ENCODE measurements at regions not wholly inside any gene's neighbourhood (a gene's known extent, or its start where the extent isn't known, plus 50 kb on each side); places are given as distances from the start of the nearest gene placed in this dataset.

GRCh38 chr21:23804866-23805265, 1802.4 kb downstream of the MRPL39 start:
- no peak for DNase-seq
- Histone ChIP-seq H3K27ac (ENCODE audit: low read length) (no peak overlapping the region), H3K27me3 (ENCODE audit: control insufficient read depth, insufficient read depth, low read length) (no peaks in the 10 kb centered on the region), H3K4me1 (ENCODE audit: control insufficient read depth, insufficient read depth, low read length) (no peaks in the 10 kb centered on the region), H3K9me3 (ENCODE audit: control insufficient read depth, low read depth, low read length) (peaks cover 8% of the 10 kb centered on the region), H3K36me3 (ENCODE audit: control insufficient read depth, insufficient read depth, low read length) (no peaks in the 10 kb centered on the region), H3K4me3 (ENCODE audit: low read length) (no peak overlapping the region)
- WGBS (ENCODE audit: insufficient coverage, low lambda C conversion rate) = 92% methylated on average over 4 of the region's 5 CpGs

- Histone ChIP-seq H3K27me3 (ENCODE audit: control insufficient read depth, insufficient read depth, low read length) (no peaks in the 10 kb centered on the region), H3K4me3 (ENCODE audit: low read length) (no peak overlapping the region), H3K27ac (ENCODE audit: low read length) (no peak overlapping the region), H3K9me3 (ENCODE audit: control insufficient read depth, low read depth, low read length) (no peaks in the 10 kb centered on the region), H3K4me1 (ENCODE audit: control insufficient read depth, insufficient read depth, low read length) (no peaks in the 10 kb centered on the region), H3K36me3 (ENCODE audit: control insufficient read depth, insufficient read depth, low read length) (no peaks in the 10 kb centered on the region)
- WGBS (ENCODE audit: insufficient coverage, low lambda C conversion rate) = no CpG with 5 or more reads among the region's 6 CpGs
- no peak for DNase-seq
Observed at GRCh38 chr21:23801292-23801691, 1806.0 kb downstream of the MRPL39 start.

- Histone ChIP-seq H3K4me3 (ENCODE audit: low read length) (no peak overlapping the region), H3K36me3 (ENCODE audit: control insufficient read depth, insufficient read depth, low read length) (no peaks in the 10 kb centered on the region), H3K27me3 (ENCODE audit: control insufficient read depth, insufficient read depth, low read length) (no peaks in the 10 kb centered on the region), H3K4me1 (ENCODE audit: control insufficient read depth, insufficient read depth, low read length) (no peaks in the 10 kb centered on the region), H3K9me3 (ENCODE audit: control insufficient read depth, low read depth, low read length) (no peaks in the 10 kb centered on the region), H3K27ac (ENCODE audit: low read length) (no peak overlapping the region)
- WGBS (ENCODE audit: insufficient coverage, low lambda C conversion rate) = 70% methylated on average over 2 of the region's 5 CpGs
- DNase-seq = no peak
Observed at GRCh38 chr21:23799376-23799775, 1807.9 kb downstream of the MRPL39 start.

GRCh38 chr21:23792300-23792699, 1815.0 kb downstream of the MRPL39 start:
- 86% methylated on average over 1 of the region's 1 CpG for WGBS (ENCODE audit: insufficient coverage, low lambda C conversion rate)
- no peaks in the 10 kb centered on the region for H3K27me3 ChIP-seq (ENCODE audit: control insufficient read depth, insufficient read depth, low read length)
- H3K9me3 ChIP-seq (ENCODE audit: control insufficient read depth, low read depth, low read length) = no peaks in the 10 kb centered on the region
- DNase-seq = no peak
- no peak overlapping the region for H3K27ac ChIP-seq (ENCODE audit: low read length)
- H3K4me3 ChIP-seq (ENCODE audit: low read length) = no peak overlapping the region
- H3K36me3 ChIP-seq (ENCODE audit: control insufficient read depth, insufficient read depth, low read length) = no peaks in the 10 kb centered on the region
- no peaks in the 10 kb centered on the region for H3K4me1 ChIP-seq (ENCODE audit: control insufficient read depth, insufficient read depth, low read length)

GRCh38 chr21:23789864-23790263, 1817.4 kb downstream of the MRPL39 start:
- Histone ChIP-seq H3K27ac (ENCODE audit: low read length) (no peak overlapping the region), H3K9me3 (ENCODE audit: control insufficient read depth, low read depth, low read length) (no peaks in the 10 kb centered on the region), H3K4me3 (ENCODE audit: low read length) (no peak overlapping the region), H3K4me1 (ENCODE audit: control insufficient read depth, insufficient read depth, low read length) (no peaks in the 10 kb centered on the region), H3K27me3 (ENCODE audit: control insufficient read depth, insufficient read depth, low read length) (no peaks in the 10 kb centered on the region), H3K36me3 (ENCODE audit: control insufficient read depth, insufficient read depth, low read length) (no peaks in the 10 kb centered on the region)
- no CpG with 5 or more reads among the region's 1 CpG for WGBS (ENCODE audit: insufficient coverage, low lambda C conversion rate)
- DNase-seq = no peak

GRCh38 chr21:23780326-23780725, 1827.0 kb downstream of the MRPL39 start:
- Histone ChIP-seq H3K9me3 (ENCODE audit: control insufficient read depth, low read depth, low read length) (peaks cover 7% of the 10 kb centered on the region), H3K27me3 (ENCODE audit: control insufficient read depth, insufficient read depth, low read length) (no peaks in the 10 kb centered on the region), H3K27ac (ENCODE audit: low read length) (no peak overlapping the region), H3K36me3 (ENCODE audit: control insufficient read depth, insufficient read depth, low read length) (no peaks in the 10 kb centered on the region), H3K4me1 (ENCODE audit: control insufficient read depth, insufficient read depth, low read length) (no peaks in the 10 kb centered on the region), H3K4me3 (ENCODE audit: low read length) (no peak overlapping the region)
- no peak for DNase-seq
- 37% methylated on average over 2 of the region's 2 CpGs for WGBS (ENCODE audit: insufficient coverage, low lambda C conversion rate)

- H3K27me3 ChIP-seq (ENCODE audit: control insufficient read depth, insufficient read depth, low read length) = no peaks in the 10 kb centered on the region
- no peak overlapping the region for H3K27ac ChIP-seq (ENCODE audit: low read length)
- DNase-seq = no peak
- H3K9me3 ChIP-seq (ENCODE audit: control insufficient read depth, low read depth, low read length) = no peaks in the 10 kb centered on the region
- no peaks in the 10 kb centered on the region for H3K36me3 ChIP-seq (ENCODE audit: control insufficient read depth, insufficient read depth, low read length)
- H3K4me3 ChIP-seq (ENCODE audit: low read length) = no peak overlapping the region
- no CpG with 5 or more reads among the region's 2 CpGs for WGBS (ENCODE audit: insufficient coverage, low lambda C conversion rate)
- H3K4me1 ChIP-seq (ENCODE audit: control insufficient read depth, insufficient read depth, low read length) = no peaks in the 10 kb centered on the region
Observed at GRCh38 chr21:23743821-23744220, 1863.5 kb downstream of the MRPL39 start.

- Histone ChIP-seq H3K4me1 (ENCODE audit: control insufficient read depth, insufficient read depth, low read length) (no peaks in the 10 kb centered on the region), H3K27ac (ENCODE audit: low read length) (no peak overlapping the region), H3K4me3 (ENCODE audit: low read length) (no peak overlapping the region), H3K36me3 (ENCODE audit: control insufficient read depth, insufficient read depth, low read length) (no peaks in the 10 kb centered on the region), H3K27me3 (ENCODE audit: control insufficient read depth, insufficient read depth, low read length) (no peaks in the 10 kb centered on the region), H3K9me3 (ENCODE audit: control insufficient read depth, low read depth, low read length) (no peaks in the 10 kb centered on the region)
- 86% methylated on average over 3 of the region's 5 CpGs for WGBS (ENCODE audit: insufficient coverage, low lambda C conversion rate)
- no peak for DNase-seq
Observed at GRCh38 chr21:23740463-23740862, 1866.8 kb downstream of the MRPL39 start.

- H3K27me3 ChIP-seq (ENCODE audit: control insufficient read depth, insufficient read depth, low read length) = no peaks in the 10 kb centered on the region
- DNase-seq = no peak
- no peaks in the 10 kb centered on the region for H3K4me1 ChIP-seq (ENCODE audit: control insufficient read depth, insufficient read depth, low read length)
- no CpG with 5 or more reads among the region's 1 CpG for WGBS (ENCODE audit: insufficient coverage, low lambda C conversion rate)
- H3K9me3 ChIP-seq (ENCODE audit: control insufficient read depth, low read depth, low read length) = no peaks in the 10 kb centered on the region
- no peak overlapping the region for H3K4me3 ChIP-seq (ENCODE audit: low read length)
- H3K36me3 ChIP-seq (ENCODE audit: control insufficient read depth, insufficient read depth, low read length) = no peaks in the 10 kb centered on the region
- H3K27ac ChIP-seq (ENCODE audit: low read length) = no peak overlapping the region
Observed at GRCh38 chr21:23732776-23733175, 1874.5 kb downstream of the MRPL39 start.

- Histone ChIP-seq H3K27ac (ENCODE audit: low read length) (no peak overlapping the region), H3K4me3 (ENCODE audit: low read length) (no peak overlapping the region), H3K27me3 (ENCODE audit: control insufficient read depth, insufficient read depth, low read length) (no peaks in the 10 kb centered on the region), H3K4me1 (ENCODE audit: control insufficient read depth, insufficient read depth, low read length) (no peaks in the 10 kb centered on the region), H3K9me3 (ENCODE audit: control insufficient read depth, low read depth, low read length) (no peaks in the 10 kb centered on the region), H3K36me3 (ENCODE audit: control insufficient read depth, insufficient read depth, low read length) (no peaks in the 10 kb centered on the region)
- WGBS (ENCODE audit: insufficient coverage, low lambda C conversion rate) = no CpG with 5 or more reads among the region's 2 CpGs
- DNase-seq = no peak
Observed at GRCh38 chr21:23729331-23729730, 1878.0 kb downstream of the MRPL39 start.

- Histone ChIP-seq H3K27me3 (ENCODE audit: control insufficient read depth, insufficient read depth, low read length) (no peaks in the 10 kb centered on the region), H3K4me1 (ENCODE audit: control insufficient read depth, insufficient read depth, low read length) (no peaks in the 10 kb centered on the region), H3K9me3 (ENCODE audit: control insufficient read depth, low read depth, low read length) (no peaks in the 10 kb centered on the region), H3K4me3 (ENCODE audit: low read length) (no peak overlapping the region), H3K27ac (ENCODE audit: low read length) (no peak overlapping the region), H3K36me3 (ENCODE audit: control insufficient read depth, insufficient read depth, low read length) (no peaks in the 10 kb centered on the region)
- DNase-seq = no peak
- 83% methylated on average over 1 of the region's 3 CpGs for WGBS (ENCODE audit: insufficient coverage, low lambda C conversion rate)
Observed at GRCh38 chr21:23725576-23725975, 1881.7 kb downstream of the MRPL39 start.

Measured in large intestine (tissue), 3 donors.